HG03066 (cell line): ENCODE measurements at regions not wholly inside any gene's neighbourhood (a gene's known extent, or its start where the extent isn't known, plus 50 kb on each side); places are given as distances from the start of the nearest gene placed in this dataset.

ENCODE experiments used
- ATAC-seq: cut with Tn5 transposase; IDR thresholded peaks from one replicate; pipeline ENCODE4 v1.9.1; 2021; ENCODE audit warnings: low read depth; ENCODE audit not compliant: unreplicated experiment

DNA sequence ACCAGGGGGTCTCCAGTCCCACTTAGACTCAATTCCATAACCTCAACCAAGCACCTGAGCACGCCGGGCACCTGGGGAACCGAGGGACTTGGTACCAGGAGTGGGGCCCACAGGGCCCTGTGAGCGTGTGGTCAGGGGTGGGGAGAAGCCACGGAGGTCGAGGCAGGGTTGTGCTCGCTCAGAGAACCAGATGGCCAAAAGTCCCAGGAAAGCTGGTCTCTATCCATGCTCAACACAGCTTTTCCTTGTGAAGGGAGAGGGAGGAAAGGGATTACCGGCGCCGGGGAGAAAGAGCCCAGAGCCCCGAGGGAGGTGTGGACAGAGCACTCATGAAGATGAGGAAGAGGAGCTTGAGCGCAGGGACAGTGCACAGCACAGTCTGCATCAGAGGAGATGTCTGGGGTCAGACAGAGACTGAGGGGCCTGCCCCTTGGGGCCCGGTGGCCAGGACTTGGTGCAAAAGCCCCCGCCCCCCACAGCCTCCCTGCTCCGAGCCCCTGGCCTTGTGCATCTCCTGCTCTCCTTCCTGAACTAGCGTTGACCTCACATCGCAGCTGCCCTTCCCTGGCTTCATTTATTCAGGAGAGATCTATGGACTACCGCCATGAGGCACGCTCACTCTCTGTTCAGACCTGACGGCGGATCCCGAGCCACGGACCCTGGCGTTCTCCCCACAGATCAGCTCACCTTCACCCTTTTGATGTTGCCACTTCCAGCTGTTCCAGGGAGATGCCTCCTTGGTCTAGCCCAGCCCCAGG, 355.4 kb upstream of the TNRC6C start:
- ATAC-seq: no peak

DNA sequence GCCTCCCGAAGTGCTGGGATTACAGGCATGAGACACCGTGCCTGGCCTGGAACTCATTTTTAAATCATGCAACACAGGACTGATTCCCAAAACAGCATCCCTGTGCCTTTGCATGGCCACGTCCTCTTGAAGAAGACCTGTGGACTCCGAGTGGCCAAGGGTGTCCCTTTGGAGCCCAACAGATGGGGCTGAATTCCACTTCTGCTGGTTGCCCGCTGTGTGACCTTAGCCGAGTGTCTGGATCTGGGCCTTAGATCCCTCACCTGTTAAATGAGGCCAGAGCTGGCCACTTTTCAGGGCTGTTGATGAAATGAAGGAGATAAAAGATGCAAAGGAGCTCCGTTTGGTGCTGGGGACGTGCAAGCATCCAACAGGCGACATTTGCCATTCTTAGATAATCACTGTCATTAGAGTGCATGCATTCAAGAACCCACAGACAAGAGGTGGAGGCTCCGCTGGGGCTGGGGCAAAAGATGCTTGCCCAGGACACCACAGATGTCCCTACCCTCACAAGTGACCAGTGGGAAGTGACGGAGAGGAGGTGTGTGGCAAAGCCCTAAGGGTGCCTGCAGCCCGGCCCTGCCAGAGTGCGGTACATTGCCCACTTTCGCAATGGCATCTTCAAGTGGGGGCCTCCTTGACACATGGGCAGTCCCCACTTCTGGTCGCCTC, 354.1 kb upstream of the TNRC6C start:
- no peak for ATAC-seq

GRCh38 chr17:77604973-77605313, 353.6 kb upstream of the TNRC6C start:
- no peak for ATAC-seq

DNA sequence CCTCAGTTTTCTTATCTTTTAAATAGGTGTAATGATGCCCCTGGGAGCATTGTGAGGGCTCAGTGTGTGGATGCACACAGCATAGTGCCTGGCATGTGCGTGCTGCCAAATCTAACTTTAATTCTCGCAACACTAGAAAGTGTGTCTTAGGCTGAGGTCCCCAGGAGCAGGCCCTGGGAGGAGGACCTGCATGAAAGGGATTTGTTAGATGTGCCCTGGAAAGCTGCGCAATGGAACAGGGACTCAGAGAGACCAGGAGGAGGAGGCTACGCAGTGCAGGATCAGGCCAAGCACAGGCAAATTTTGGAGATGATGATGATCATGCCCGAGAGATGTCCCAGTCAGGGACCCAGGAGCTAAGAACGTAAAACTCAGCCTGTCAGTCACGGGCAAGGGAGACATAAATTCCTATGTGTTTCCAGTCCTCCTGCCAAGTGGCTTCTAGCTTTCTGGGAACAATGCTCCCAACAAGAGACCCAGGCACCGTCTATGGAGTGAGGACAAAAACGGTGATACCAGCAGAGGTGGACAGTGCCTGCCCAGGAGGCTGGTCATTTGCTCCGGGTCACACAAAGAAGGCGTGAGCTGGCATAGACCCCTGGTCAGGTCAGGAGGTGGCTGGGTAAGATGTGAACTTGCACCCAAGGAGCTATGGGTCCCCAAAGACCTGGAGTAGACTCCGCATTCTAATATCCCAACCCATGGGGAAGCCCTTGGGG, 352.2 kb upstream of the TNRC6C start:
- no peak for ATAC-seq

GRCh38 chr17:77606865-77607210, 351.7 kb upstream of the TNRC6C start:
- ATAC-seq: no peak

DNA sequence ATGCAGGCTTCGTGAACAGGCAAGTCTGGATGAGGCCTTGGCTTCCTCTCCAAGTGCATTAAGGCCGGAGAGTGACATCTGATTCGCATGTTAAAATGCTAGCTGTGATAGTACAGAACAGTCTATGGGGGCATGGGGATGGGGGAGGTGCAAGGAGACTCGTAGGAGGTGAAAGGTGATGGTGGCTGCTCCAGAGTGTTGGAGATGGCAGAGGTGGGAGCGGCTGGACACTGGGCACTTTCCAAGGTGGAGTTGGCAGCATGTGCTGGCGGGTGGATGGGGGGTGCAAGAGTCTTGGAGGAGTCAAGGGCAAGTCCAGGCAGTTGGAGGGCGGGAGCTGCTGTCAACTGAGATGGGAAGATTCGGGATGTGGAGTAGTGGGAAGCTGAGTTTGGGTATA, 350.9 kb upstream of the TNRC6C start:
- ATAC-seq: no peak

GRCh38 chr17:77608431-77608830, 350.1 kb upstream of the TNRC6C start:
- ATAC-seq: no peak

- no peak for ATAC-seq
Measured at GRCh38 chr17:77609553-77610517, 348.7 kb upstream of the TNRC6C start.

DNA sequence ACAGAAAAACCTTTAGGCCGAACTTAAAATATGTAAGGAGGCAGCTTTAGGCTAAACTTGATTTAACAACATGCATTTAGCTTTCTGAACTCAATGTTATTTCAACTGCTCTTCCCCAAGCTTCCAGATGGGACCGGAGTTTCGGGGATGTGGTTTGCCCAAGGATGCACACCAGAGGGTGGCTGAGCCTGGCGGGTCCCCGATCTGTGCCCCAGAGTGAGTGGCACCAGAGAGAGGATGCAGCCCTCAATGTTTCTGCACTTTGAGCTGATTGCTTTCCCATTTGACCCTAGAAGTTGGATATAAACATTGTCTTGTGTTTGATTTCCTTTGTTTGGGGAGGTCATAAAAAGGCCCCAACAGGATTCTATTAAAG, 348.0 kb upstream of the TNRC6C start:
- ATAC-seq: no peak

GRCh38 chr17:77610972-77611521, 347.5 kb upstream of the TNRC6C start:
- no peak for ATAC-seq

DNA sequence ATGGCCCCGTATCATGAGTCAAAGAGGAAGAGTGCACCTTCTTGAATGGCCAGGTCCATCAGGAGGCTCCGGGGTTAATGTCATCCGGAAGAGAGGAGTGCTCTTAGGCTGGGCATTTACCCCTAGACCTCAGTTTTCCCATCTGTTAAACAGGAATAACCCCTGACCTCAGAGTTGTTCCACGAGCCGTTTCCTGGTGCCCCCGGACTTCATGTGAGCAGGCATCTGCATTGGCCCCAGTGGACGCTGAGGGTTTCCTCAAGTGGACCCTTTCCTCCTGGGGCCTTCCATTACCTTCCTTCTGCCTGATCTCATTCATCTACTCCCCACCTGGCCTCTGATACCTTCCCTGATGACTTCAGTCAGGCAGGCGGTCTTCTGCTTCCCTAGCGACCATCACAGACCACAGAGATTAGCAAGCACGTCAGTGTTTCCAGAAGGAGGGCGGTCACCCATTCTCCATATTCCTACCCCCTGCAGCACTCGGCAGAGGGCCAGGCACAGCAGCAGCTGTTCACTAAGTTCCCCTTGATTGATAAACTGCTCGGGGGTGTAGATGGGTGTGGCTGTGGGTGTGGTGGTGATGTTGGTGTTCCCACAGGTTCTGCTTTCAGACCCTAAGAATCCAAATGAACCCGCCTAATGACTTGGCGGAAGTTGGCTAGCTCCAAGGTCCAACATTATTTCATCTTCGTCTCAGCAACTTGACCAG, 346.6 kb upstream of the TNRC6C start:
- ATAC-seq: no peak

- no peak for ATAC-seq
Measured at GRCh38 chr17:77613218-77613617, 345.3 kb upstream of the TNRC6C start.

DNA sequence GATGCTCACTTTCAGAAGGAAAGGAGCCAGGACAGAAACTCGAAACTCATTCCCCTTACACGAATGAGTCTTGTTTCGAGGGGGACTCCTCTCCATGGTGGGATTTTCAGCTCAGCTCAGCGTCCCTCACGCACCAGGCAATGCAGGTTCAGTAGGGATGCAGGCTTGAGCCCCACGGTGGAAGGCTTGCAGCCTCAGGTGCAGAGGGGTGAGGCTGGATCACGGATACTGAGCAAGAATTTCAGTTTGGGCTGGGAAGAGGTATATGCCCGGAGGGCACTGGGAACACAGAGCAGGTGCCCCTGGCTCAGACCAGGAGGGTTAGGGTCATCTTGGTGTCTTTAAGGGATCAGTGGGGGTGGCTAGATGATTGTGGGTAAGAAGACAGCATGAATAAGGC, 344.9 kb upstream of the TNRC6C start:
- no peak for ATAC-seq

GRCh38 chr17:77615703-77616253, 342.7 kb upstream of the TNRC6C start:
- no peak for ATAC-seq

- ATAC-seq: no peak
Measured at GRCh38 chr17:77616254-77616731, 342.2 kb upstream of the TNRC6C start.

DNA sequence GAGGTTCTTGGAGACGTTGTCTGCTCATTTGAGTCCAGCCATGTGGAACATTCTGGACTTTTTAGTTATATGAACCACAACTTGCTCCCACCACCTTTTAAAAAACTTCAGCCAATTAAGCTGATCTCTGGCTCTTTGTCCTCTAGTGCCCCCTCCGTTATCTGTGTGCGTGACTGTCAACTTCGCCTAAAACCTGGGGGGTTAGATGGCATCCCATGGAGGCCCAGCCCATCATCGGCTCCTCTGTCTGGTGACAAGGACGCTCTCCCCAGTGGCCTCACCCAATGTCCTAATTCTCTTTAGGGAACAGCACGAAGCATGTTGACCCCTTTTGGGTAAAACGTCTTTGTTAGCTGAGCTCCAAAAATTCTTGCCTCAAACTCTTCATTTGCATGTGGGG, 341.0 kb upstream of the TNRC6C start:
- ATAC-seq: no peak

DNA sequence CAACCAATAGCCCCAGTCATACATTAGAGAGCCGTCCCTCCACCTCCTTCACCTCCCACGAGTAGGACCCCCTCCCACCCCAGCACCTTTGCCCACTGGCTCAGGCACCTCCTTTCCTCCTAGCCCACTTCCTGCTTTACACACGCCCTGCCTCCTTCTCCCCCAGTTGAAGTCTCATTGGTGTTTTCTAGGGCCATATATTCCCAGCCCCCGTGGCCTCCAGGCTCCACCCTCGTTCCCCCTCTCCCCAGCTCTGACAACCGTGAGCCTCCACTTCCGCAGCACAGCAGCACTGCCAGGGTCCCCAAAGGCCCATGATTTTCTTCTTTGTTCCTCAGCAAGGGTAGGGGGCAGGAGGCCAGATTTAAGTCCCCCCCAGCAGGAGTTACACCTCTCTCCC, 340.3 kb upstream of the TNRC6C start:
- ATAC-seq: no peak

DNA sequence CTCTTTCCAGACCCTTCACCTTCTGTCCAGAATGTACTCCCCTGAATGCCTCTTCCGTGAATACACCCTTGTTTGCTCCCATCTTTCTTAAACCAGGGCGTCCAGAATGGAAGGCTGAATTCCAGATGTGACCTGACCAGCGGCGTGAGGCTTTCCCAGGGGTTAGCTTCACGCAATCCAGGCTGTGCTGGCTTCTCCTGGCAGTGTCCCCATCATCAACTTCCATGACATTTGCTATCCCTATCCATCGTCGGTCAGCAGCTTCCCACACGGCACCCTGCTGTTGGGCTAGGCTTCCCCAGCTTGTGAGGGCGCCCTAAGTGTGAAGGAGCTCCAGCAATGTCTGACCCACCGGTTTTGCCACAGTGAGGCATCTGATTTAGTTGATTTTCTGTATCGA, 339.8 kb upstream of the TNRC6C start:
- ATAC-seq: no peak

DNA sequence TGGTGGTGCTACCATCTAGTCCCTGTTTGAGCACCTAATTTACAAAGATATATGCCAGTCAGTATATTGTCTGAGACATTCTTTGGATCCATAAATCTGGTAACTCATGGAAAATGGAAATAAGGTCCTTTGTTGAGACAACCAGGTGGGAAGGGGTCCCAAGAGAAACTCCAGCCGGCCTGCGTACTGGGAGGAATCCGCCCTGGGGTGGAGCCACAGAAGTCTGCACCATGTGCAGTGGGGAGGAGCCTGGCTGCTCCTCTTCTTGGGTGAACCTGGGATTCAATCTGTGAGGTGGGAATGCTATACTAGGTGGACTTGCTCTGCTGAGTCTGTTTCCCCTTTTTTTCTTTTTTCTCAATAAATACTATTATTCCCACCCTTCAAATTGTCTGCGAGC, 339.2 kb upstream of the TNRC6C start:
- no peak for ATAC-seq
